Pulmonary artery endothelial cell (primary cell): ENCODE measurements at regions not wholly inside any gene's neighbourhood (a gene's known extent, or its start where the extent isn't known, plus 50 kb on each side); places are given as distances from the start of the nearest gene placed in this dataset.

Experiments
- DNase-seq: peaks from one replicate; pipeline ENCODE4 v3.0.0-alpha.2; 2011; ENCODE audit warnings: low read depth, low spot score

DNA sequence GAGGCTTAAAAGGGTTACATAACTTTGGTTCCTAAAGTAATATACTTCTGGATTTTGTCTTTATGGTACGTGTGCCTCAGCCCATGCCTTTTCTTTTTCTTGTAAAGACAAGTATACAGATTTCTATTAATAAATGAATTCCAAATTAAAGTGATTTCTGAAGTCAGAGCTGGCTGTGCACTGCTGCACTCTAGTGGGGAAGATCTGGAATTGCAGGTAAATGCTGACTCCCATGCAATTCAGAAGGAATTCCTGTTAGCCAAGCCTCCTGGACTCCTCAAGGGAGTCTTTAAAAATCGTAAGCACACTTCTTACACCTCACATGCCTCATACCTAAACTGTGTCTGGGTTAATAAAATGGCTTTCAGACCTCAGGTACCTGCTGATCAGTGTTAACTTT is 118.4 kb upstream of the SLC7A1 start:
- no peak for DNase-seq

DNA sequence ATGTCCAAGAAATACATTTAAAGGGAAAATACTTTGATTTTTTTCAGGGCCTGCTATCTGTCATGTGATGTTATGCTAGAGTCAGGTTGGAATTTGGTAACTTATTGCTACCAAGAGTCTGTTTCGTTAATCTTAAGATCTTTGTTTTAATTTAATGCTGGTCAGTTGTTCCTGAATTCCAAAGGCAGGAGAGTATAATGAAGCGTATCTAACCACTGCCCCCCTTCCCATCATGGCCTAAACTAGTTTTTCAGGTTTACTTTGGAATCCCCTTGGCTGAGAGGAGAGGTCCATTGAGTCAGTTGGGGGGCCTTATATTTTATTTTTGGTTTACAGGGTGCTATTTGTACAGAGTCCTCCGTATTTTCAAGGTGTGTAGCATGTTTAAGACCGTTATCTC is 116.3 kb upstream of the SLC7A1 start:
- DNase-seq = no peak

DNA sequence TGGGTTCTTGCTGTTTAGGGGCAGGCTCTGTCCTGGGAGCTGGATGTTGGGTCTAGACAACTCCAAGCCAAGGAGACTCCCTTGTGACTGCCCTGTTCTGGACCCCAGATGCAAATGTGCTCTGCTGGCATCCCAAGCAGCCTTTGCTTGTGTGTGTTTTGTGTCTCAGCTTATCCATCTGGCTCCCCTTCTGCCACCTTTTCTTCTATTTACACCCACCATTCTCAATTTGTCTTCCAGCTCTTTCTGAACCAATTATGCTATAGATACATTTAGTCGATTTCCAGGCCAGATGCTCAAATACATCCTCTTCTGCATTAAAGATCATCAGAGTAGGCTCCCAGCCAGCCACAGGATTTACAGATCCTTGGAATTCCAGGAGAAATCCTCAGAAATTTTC is 115.0 kb upstream of the SLC7A1 start:
- DNase-seq = no peak

DNA sequence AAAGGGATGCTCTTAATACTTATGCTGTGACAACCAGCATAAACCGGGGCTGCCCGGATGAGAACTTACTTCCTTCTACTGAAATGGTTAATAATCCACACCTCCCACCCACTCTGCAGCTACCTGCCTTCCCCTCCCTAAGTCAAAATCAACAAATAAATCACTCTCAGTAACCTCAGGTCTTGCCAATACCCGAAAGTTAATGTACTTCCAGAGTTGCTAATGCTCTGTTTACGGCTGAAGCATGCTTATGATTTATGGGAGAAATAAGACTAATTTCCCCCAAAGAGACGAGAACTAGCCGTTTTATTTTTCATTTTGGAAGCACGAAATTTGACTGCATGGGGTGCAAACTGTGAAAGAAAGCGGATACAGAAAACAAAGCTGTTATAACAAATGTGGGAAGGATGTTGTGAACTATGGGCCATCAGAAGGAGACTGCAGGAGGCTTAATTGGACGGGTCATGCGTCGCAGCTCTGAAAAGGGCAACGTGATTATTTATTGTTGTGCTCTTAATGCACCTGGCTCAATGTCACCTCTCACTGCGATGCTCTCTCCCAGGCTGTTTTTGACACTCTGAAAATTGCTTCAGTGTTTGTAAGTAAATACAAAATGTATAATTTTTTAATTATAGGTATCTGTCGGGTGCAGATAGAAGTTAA is 114.0 kb upstream of the SLC7A1 start:
- DNase-seq = no peak

DNA sequence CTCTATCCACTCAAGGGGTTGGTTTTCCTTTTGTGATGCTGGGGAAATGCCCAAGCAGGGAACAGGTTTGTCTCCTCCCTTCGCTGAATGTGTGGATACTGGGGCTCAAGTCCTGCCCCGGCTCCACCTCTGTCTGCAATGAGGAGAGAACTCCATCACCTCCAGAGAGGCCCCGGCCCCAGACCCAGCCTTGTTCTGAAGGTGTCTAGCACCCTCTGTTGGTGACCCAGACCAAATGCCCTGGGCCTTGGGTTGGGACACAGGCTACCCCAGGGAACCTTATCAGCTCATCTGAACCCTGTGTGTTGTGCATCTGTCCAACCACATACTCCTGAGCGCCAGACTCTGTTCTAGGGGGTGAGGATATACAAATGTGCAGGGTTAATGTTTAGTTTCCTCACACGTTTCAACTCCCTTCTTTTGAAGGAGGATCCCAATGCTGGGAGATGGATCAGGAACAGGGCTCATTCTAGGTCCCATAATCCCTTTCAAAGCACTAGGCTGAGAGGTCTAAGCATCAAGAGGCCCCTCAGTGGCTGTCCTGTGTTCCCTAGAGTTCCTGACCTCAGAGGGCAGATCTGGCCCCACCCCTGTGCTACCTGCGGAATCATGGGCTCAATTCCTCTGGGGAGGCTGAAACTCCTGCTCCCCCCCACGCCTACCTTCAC is 112.5 kb upstream of the SLC7A1 start:
- DNase-seq = no peak

DNA sequence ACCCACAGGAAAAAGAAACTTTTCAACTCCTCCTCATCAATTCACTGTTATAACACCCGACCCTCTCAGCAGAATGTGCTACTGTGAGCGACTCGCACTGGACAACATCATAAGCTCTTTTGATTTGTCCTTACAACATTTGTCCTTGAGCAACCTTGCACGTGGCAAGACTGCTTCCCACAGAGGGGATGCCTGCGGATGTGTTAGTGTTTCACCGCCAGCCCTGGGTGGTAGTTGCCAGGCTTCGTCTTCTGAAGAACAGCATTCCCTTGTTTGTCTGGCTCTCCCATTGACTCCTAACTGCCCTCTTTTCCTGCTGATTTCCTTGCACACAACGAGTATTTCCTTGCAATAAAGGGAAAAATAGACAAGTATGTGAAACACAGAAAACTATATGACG is 111.4 kb upstream of the SLC7A1 start:
- DNase-seq = no peak

DNA sequence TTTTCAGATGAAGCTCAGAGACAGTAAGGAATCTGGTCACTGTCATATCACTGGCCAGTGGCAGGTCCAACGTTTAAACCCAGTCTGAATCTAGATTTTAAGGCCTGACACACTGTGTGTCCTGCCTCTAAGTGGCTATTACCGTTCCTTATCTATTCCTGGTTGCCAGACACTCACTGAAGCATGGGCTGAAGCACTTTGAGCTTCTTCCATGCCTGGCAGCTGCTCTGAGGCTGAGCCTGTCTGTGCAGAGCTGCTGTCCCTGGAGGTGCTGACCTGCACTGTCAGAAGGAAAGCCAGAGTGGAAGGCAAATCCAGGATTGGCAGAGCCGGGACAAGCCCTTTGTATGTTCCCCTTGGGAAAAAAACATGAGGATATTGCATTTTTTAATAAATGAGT is 109.2 kb upstream of the SLC7A1 start:
- no peak for DNase-seq

DNA sequence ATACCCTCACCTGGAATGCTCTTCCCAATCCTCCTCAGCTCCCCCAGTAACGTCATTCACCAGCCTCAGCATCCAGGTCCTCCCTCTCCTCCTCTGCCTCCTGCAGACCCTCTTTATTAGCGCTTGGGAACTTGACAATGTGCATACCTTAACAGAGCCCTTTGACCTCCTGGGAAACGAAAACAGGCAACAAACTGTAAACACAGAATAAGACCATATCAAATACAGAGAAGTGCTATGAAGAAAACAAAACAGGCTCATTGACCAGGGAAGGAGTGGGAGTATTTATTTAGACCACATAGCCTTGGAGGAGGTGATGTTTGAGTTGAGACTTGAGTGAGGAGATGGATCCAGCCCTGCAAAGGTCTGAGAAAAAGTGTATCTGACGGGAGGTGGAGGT is 107.9 kb upstream of the SLC7A1 start:
- no peak for DNase-seq

DNA sequence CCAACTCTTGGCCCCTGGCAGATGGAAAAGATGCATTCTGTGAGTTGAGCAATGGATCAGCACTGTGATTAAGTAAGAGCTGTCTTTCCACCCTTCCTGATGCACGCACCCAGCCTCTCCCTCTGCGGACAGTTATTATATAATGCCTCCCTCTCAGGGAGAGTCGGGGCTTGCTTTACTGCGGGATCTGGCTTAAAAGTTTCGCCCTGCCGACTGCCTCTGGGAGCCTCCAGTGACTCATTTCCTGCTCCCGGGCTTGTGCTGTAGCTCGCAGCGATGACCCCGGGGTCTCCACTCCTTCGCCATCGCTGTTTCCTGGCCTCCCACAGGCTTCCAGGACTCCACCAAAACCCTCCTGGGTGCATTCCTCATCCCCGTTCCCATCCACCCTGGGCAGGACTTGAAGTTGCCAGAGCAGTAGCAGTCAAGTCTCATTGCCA is 107.4 kb upstream of the SLC7A1 start:
- DNase-seq = peak; percentile 22

DNA sequence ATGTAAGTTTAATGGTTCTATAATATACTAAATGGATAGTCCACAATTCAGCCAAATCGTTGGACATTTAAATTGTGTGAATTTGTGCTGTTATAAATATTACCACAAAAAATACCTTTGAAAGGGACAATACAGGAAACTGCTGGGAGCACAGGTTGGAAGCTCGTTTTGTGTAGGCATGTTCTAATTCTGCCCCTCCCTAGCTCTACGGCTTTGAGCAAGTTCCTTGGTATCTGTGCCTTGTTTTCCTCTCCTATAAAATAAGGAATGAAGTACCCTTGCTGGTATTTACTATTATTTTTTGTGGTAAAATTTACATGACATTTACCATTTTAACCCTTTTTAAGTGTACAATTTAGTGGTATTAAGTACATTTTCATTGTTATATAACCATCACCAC is 102.6 kb upstream of the SLC7A1 start:
- no peak for DNase-seq

DNA sequence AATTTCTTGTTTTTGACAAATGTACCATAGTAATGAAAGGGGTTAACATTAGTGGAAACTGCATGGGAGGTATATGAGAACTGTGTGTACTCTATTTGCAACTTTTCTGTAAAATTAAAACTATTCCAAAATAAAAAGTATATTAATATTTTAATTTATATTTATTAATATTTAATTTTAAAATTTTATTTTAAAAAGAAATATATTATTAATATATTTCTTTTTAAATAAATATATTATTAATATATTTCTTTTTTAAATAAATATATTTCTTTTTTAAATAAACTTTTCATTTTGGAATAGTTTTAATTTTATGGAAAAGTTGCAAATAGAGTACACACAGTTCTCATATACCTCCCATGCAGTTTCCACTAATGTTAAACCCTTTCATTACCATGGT is 101.1 kb upstream of the SLC7A1 start:
- no peak for DNase-seq

DNA sequence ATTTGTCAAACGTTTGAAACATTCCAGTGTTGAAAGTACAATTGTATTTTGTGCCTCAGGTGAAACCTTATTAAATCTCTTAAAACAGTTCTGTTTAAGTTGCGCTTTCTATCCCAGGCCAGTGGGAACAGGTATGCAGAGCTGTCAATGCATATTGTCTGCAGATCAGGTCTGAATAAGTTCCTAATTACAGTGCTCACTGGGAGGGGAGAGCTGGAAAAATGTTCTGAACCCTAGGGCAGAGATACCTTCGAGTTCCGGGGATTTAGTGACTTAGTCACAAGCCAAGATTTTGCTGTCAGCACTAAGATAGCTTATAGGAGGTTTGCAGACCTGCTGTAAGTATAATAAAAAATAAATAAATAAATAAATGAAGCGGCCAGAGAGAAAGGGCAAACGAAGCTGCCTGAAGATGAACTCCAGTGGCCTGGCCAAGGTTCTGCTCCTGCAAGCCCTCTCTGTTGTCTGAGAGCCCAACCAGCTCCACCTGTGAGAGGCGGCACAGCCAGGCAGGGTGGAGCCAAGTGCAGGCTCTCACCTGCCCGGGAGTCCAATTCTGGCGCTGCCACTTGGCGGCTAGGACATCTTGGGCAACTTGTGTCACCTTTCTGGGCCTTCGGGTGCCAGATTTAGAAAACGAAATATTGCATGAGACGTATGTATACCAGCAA is 97.9 kb upstream of the SLC7A1 start:
- no peak for DNase-seq

DNA sequence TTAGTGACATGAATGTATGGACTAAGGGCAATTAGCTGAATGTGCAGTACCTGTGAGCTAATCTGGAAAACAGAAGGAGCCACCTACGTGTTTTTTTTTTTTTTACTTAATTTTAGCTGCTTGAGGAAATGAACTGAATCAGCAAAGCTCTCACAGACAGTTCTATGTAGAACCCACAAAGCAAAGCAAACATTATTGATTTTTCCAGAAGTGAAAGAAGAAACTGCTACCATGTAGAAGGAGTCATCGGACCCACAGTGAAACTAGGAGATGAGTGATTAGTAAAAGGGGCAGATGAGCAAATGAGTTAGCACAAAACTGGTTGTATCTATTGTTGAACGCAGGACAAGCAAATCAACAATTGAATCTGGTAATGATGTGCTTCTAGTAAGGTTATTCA is 94.1 kb upstream of the SLC7A1 start:
- no peak for DNase-seq

DNA sequence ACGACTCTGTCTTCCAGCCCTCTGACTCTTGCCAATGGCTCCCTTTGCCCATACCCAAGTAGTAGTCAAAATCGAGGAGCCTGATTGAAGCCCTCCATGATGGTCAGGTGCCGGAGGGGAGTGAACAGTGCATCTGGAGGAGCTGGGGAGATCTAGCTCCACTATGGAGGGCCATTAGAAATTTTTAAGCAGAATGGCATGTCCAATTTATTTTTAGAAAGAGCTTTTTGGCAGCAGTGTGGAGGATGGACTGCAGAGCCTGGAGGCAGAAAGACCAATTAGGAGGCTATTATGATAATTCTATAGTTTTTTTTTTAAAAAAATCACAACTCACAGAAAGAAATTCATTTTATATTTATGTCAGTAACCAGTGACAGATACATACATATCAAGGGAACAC is 92.7 kb upstream of the SLC7A1 start:
- DNase-seq = no peak

DNA sequence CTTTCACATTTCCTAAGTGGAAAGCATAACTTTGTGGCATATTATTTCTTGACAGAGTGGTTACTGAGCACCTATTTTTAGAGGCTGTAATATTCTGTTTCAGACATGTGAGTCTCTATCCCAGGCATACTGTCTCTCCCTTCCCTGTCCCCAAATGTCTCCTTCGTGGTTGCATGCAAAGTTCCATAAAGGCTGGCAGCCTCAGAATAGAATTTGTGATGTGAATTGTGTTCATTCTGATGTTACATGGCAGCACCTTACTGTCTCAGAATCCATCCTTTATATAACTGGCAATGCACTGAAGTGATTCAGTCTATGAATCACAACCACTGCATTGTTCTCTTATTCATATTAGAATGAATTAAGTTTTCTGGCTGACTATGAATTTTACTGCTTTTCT is 89.0 kb upstream of the SLC7A1 start:
- DNase-seq = no peak

DNA sequence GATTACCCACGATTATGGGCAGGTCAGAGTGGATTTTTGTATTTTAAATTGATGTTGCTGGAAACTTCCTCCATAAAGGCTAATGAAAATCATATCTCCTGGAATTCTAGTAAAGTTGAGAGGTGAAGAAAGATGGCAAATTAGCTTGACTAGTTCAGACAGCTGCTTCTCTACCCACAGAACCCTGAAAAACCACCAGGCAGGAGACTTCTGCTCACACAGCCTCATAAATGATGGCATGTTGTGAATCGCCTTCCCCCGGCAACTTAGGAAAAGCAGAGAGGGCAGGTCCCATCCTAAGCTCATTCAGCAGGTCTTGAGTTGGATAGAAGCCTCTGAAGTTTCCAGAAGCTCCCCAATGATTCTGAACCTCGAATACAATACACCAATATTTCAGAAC is 87.6 kb upstream of the SLC7A1 start:
- no peak for DNase-seq

DNA sequence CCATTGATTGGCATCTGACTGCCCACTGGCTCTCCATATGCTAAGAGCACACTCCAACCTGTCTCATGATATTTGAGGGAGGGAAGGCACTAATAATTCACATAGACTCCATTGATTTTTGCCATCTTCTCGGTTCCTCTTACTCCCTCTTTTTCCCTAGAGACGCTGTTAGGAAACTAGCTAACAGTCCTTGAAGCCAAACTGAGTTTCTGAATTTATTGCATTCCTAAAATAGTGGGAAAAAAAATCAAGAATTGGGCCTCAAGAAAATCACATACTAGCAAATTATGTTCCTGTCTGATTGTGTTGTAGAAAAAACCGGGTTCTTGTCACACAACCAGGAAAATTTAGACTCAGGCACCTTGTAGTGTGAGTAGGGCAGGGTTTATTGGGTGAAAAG is 86.4 kb upstream of the SLC7A1 start:
- DNase-seq = no peak

DNA sequence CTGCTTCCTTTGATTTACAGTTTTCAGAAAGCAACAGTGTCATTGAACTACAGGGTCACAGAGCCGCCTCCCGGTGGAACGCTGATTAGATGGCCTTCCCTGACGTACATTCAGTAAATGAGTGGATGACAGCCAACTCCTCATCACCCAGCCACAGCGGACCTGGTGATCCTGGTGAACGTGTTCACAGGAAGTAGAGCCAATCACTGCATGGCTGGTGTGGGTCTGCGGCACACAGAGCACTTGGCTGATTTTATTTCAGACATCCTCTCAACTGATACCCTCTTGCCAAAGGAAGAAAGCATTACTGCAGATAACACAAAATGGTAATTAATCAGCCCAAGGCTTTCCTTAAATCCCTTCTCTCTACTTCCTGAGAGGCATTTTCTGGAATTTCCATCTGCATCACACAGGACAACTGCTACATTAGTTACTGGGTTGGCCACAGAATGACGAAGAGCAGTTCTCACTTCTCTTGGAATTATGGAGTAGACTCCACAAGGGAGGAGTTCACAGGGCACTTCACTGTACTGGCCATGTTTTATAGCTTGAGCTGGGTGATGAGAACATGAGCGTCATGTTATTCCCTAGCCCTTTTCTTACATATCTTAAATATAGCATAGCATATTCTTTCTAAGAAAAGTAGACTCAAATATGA is 84.0 kb upstream of the SLC7A1 start:
- DNase-seq = peak; percentile 33

DNA sequence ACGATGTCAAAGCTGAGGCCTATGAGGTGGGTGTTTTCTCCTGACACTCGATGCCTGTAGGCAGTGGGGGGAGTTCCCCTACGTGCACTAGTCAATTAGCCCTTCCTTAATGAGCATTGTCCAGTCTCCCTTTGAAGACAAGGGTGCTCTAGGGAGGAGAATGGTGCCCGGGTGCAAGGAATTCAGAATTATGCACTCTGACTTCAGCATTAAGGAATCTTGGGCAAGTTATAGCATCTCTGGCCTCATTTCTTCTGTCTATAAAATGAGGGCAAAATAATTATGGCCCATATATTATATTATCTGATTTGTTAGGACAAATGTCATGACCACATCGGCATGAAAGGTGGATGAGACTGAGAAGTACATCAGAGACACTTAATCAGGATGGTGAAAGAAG is 82.1 kb upstream of the SLC7A1 start:
- no peak for DNase-seq

DNA sequence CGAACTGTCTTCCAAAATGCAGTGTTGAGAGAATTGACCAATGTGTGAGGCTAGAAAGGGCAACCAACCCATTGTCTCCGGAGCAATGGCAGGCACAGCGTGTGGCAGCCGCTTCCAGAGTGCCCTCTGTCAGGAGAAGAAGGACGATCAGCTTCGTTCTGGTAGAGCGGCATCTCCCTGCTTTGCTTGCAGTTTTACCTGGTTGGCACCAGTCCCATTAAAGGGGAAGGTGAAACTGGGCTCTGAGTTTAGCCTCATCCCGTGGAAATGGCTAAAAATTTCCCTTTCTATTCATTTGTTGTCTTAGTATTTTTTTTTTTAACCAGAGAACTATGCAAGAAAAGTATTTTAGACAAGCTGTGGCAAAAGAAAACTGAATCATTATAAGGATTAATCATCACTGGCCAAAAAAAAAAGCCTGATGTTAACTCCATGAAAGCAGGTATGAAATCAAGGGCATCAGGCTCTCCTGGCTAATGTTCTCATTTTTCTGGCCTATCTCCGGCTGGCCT is 81.5 kb upstream of the SLC7A1 start:
- no peak for DNase-seq

DNA sequence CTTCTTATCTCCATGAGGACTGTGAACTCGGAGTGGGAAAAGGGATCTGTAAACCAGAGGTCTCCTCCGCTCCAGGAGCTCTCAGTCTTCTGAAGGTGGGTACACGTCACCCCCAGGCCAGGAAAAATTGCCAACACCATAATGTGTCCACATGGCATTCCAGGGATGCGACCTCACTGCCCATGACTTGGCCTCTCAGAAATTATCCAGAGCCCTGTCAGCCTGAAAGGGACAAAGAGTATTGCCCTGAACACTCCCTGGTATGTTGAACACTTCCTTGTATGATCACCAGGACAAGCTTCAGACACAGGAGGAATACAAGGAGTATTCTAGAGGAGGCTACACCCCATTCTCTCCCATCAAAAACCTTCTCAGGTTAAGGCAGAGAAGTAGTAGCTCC is 81.0 kb upstream of the SLC7A1 start:
- DNase-seq = no peak

DNA sequence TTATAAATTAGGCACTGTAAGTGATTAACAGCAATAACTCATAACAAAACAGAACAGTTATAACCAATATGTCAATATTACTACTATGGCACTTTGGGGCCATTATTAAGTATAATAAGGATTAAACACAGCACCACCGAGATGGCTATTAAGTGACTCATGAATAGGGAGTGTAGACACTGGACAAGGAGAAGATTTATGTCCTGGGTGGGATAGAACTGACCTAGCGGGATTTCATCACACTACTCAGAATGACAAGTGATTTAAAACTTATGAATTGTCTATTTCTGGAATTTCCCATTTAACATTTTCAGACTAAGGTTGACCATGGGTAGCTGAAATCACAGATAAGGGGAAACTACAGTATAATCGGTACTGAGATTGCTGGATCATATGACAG is 79.0 kb upstream of the SLC7A1 start:
- DNase-seq = no peak
